NT2/D1 (cell line): ENCODE measurements at regions not wholly inside any gene's neighbourhood (a gene's known extent, or its start where the extent isn't known, plus 50 kb on each side); places are given as distances from the start of the nearest gene placed in this dataset.

Source experiments
- DNase-seq: peaks from one replicate; pipeline ENCODE4 v3.0.0-alpha.2; 2011; ENCODE audit warnings: low read depth, low spot score
- H3K27me3 ChIP-seq: 2 replicates; pipeline ENCODE4 v1.6.0; 2011; ENCODE audit warnings: mild to moderate bottlenecking; ENCODE audit not compliant: insufficient read length, insufficient read depth
- H3K36me3 ChIP-seq: 2 replicates; pipeline ENCODE4 v1.6.1; 2011; ENCODE audit warnings: mild to moderate bottlenecking, low read length, mixed read lengths; ENCODE audit not compliant: insufficient read depth, insufficient read length
- H3K4me1 ChIP-seq: 2 replicates; pipeline ENCODE4 v1.5.1; 2011; ENCODE audit not compliant: insufficient read depth, insufficient read length
- H3K4me3 ChIP-seq: 2 replicates; pipeline ENCODE4 v1.5.1; 2011; ENCODE audit warnings: low read depth; ENCODE audit not compliant: insufficient read length
- H3K9ac ChIP-seq: 2 replicates; pipeline ENCODE4 v1.6.0; 2011; ENCODE audit warnings: low read depth; ENCODE audit not compliant: insufficient read length
- H3K9me3 ChIP-seq: 2 replicates; pipeline ENCODE4 v1.5.1; 2011; ENCODE audit warnings: mild to moderate bottlenecking, low read length; ENCODE audit not compliant: insufficient read depth
- SUZ12 ChIP-seq: IDR thresholded peaks from 2 replicates; pipeline ENCODE4 v1.6.1; 2011; ENCODE audit not compliant: insufficient read length, insufficient read depth; ENCODE audit errors: extremely low read depth
- YY1 ChIP-seq: IDR thresholded peaks from 2 replicates; pipeline ENCODE4 v1.6.1; 2011; ENCODE audit not compliant: insufficient read length, insufficient read depth
- ZNF274 ChIP-seq: IDR thresholded peaks from 2 replicates; pipeline ENCODE4 v1.6.1; 2011; ENCODE audit warnings: mild to moderate bottlenecking, low read depth, low read length

GRCh38 chr5:27479859-27480258 is 441.5 kb upstream of the CDH9 start:
- H3K4me3 ChIP-seq = no peak overlapping the region
- TF ChIP-seq YY1 = no peak
- TF ChIP-seq SUZ12 = no peak
- no peak for TF ChIP-seq ZNF274

DNA sequence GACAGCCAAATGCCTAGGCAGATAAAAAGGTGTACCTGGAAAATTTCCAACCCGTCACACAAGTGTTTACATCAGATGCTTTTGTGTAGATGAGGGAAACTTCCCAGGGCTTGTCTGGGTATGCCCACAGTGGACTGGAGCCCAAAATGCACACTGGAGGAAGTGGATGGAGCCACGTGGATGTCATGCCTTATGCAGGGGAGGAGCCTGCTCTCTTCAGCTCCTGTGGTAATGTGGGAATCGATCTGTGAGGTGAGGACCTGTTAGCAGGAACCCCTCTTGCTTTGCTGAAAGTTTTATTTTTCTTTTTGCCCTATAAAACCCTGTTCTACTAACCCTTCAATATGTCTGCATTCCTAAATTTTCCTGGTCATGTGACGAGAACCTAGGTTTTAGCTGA is 439.2 kb upstream of the CDH9 start:
- DNase-seq = no peak
- TF ChIP-seq YY1 = no peak
- no peak for TF ChIP-seq SUZ12
- TF ChIP-seq ZNF274 = no peak
- Histone ChIP-seq H3K36me3 (peaks cover 27% of the 10 kb centered on the region), H3K9me3 (peaks cover 36% of the 10 kb centered on the region), H3K4me1 (no peaks in the 10 kb centered on the region), H3K27me3 (no peaks in the 10 kb centered on the region), H3K9ac (no peak overlapping the region), H3K4me3 (no peak overlapping the region)

More at GRCh38 chr5:27479859-27480258, 441.5 kb upstream of the CDH9 start:
- no peaks in the 10 kb centered on the region for H3K4me1 ChIP-seq
- H3K9me3 ChIP-seq = peaks cover 28% of the 10 kb centered on the region
- no peak overlapping the region for H3K9ac ChIP-seq
- no peaks in the 10 kb centered on the region for H3K27me3 ChIP-seq
- DNase-seq = no peak
- H3K36me3 ChIP-seq = peaks cover 27% of the 10 kb centered on the region

GRCh38 chr5:27476356-27476988 is 438.1 kb upstream of the CDH9 start:
- TF ChIP-seq SUZ12 (no peak), YY1 (no peak), ZNF274 (no peak)
- DNase-seq = no peak
- peaks cover 27% of the 10 kb centered on the region for H3K36me3 ChIP-seq
- no peaks in the 10 kb centered on the region for H3K27me3 ChIP-seq
- H3K9ac ChIP-seq = no peak overlapping the region
- H3K9me3 ChIP-seq = peaks cover 36% of the 10 kb centered on the region
- H3K4me1 ChIP-seq = no peaks in the 10 kb centered on the region
- H3K4me3 ChIP-seq = no peak overlapping the region

GRCh38 chr5:27475063-27475462 is 436.7 kb upstream of the CDH9 start:
- H3K36me3 ChIP-seq = peaks cover 27% of the 10 kb centered on the region
- no peak overlapping the region for H3K4me3 ChIP-seq
- peaks cover 36% of the 10 kb centered on the region for H3K9me3 ChIP-seq
- DNase-seq = no peak
- no peak overlapping the region for H3K9ac ChIP-seq
- no peaks in the 10 kb centered on the region for H3K4me1 ChIP-seq
- TF ChIP-seq SUZ12 = no peak
- TF ChIP-seq ZNF274 = no peak
- no peak for TF ChIP-seq YY1
- H3K27me3 ChIP-seq = no peaks in the 10 kb centered on the region

- Histone ChIP-seq H3K4me1 (no peaks in the 10 kb centered on the region), H3K27me3 (no peaks in the 10 kb centered on the region), H3K9ac (no peak overlapping the region), H3K9me3 (peaks cover 36% of the 10 kb centered on the region), H3K36me3 (peaks cover 27% of the 10 kb centered on the region), H3K4me3 (peak overlapping the region; percentile 11)
- no peak for DNase-seq
- TF ChIP-seq SUZ12 = no peak
- TF ChIP-seq ZNF274 = no peak
- TF ChIP-seq YY1 = no peak
These were observed 436.0 kb upstream of the CDH9 start for GRCh38 chr5:27474395-27474794.

GRCh38 chr5:27474047-27474309 is 435.6 kb upstream of the CDH9 start:
- Histone ChIP-seq H3K9me3 (peaks cover 36% of the 10 kb centered on the region), H3K36me3 (peaks cover 27% of the 10 kb centered on the region), H3K27me3 (no peaks in the 10 kb centered on the region), H3K4me1 (no peaks in the 10 kb centered on the region), H3K4me3 (peak overlapping the region; percentile 56), H3K9ac (no peak overlapping the region)
- TF ChIP-seq SUZ12 = no peak
- TF ChIP-seq ZNF274 = no peak
- TF ChIP-seq YY1 = no peak
- DNase-seq = no peak

DNA sequence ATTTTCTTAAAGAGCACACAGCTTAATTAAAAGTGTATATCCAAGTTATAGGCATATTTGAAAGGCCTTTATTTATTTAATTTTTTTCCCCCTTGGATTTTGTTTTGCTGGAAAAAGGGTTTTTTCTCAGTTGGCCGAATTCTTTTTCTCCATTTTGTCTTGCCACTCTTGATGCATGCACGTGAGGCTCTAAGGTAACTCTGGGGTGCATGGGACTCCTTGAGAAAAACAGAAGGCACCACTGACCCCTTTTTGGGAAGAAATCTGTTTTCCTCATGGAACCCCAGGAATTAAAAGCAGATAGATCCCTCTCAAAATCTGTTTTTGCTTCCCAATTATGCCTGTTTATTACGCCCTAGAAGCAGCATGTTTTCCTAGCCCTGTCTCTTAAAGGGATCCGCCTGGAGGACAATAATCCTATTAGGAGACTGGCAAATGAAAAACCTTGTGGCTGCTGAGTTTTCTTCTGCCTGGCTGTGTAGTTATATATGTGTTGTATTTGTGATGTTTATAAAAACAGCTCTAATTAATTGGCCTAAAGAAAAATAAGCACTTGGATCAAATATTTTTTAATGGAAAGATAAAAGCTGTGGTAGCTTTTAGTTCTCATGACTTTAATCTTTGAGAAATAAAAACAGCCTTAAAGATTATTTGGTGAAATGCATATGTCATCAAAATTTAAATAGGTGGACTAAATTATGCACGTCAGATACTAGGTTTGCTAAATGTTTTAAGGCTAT is 435.1 kb upstream of the CDH9 start:
- peak overlapping the region; percentile 56 for H3K4me3 ChIP-seq
- no peaks in the 10 kb centered on the region for H3K27me3 ChIP-seq
- peak overlapping the region; percentile 42 for H3K9ac ChIP-seq
- H3K4me1 ChIP-seq = no peaks in the 10 kb centered on the region
- peaks cover 27% of the 10 kb centered on the region for H3K36me3 ChIP-seq
- H3K9me3 ChIP-seq = peaks cover 36% of the 10 kb centered on the region
- no peak for DNase-seq
- TF ChIP-seq SUZ12 (no peak), YY1 (no peak), ZNF274 (no peak)
